ENCODE measurements at regions not wholly inside any gene's neighbourhood (a gene's known extent, or its start where the extent isn't known, plus 50 kb on each side); places are given as distances from the start of the nearest gene placed in this dataset.
"Not testable (repeated sequence)": the region's sequence is repeated elsewhere in the genome, so short reads cannot be mapped to it uniquely, and the experiment has no call there.

DNA sequence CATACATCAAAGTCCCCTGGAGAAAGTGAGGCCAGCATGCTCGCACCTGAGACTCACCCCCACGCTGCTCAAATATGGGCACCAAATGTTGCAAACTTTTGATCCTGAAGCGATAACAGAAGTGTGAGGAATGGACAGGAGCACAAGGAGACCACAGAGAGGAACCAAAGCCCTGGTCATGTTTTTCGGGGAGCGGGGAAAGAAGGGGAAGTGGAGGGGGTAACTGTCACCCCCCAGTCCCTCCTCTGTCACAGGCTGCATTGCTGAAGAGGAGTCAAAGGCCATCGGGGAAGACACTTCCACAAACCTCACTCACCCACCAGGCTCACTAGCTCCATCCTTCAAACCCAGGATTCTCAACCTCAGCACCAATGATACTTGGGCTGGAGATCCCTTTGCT, 182.4 kb downstream of the UACA start:
- H3K27ac ChIP-seq (ENCODE audit: low read depth, low read length): no peak overlapping the region
- 57 to 84% (median 59%) methylated on average over 6 of the region's 6 CpGs for WGBS, 3 donors

DNA sequence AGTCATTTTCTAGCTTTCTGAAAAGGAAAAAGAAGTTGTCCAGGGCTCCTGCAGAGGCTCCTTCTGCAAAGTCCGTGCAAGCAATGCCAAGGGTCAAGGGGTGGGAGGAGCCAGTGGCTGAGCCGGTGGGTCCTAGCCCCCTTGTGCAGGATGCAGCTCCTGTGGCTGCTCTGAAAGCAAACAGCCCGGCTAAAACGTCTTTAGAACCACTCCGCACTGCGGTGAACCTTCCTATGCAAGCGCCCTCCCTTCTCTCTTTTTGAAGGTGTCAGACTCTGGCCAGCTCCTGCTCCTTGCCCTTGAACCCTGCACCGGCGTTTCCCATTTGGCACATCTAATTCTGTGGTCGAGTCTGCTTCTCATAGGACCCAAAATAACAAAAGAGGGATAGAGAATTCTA, 183.1 kb downstream of the UACA start:
- no peak overlapping the region for H3K27ac ChIP-seq (ENCODE audit: low read depth, low read length)
- 50 to 69% (median 68%) methylated on average over 10 of the region's 10 CpGs for WGBS, 3 donors

DNA sequence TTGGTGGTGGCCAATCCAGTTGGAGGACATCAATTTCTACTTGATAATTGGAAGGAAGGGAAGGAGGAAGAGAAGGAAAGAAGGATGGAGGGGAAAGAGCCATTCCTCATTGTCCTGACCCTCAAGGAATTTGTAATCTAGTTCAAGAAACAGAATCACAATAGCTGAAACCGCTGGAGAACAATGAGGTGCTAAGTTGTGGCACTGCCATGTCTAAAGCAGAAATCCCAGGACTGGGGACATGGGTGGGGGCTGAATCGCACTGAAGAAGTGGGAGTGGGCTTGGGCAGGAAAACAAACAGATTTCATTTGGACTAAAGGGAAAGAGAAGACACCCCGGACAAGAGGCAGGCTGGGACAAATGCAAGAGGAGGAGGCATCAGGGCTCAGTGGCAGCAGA, 183.6 kb downstream of the UACA start:
- WGBS, 3 donors: 57 to 84% (median 83%) methylated on average over 3 of the region's 3 CpGs
- H3K27ac ChIP-seq (ENCODE audit: low read depth, low read length): no peak overlapping the region

DNA sequence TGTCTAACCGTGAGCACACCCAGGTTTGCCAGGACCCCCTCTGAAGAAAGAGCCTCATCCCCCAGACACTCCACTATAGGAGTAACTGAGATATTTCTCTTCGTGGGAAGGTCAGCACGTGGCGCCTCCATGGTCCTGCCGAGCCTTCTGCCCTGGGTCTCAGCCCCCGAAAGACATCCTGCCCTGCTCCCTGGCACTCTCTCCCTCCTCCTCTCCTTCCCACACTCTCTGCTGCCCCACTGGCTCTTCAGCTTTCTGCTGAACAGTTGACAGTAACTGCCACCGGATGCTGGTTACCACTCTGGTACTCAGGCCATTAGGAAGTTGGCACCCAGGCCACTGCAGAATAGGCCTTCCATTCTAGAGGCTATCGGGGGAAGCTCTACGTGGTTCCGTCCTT, 185.2 kb downstream of the UACA start:
- H3K27ac ChIP-seq (ENCODE audit: low read depth, low read length): no peak overlapping the region
- WGBS, 3 donors: 89 to 97% (median 97%) methylated on average over 10 of the region's 10 CpGs

DNA sequence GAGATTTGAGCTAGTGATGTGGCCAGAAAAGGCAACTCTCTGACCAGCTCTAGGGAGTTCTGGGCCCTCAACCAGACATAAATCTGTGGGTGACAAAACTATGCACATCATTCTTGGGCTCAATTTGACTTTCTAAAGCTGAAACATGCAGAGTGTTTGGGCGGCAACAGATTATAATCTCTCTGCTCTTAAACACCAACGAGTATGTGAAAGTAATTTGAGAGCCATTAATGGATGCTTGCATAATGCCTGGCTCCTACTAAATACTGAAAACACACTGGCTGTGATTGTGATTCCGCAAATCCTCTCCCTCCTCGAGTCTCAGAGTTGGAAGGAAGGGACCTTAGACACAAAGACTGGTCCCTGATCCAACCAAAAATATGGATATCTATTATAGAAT, 186.7 kb downstream of the UACA start:
- 49 to 56% (median 55%) methylated on average over 4 of the region's 4 CpGs for WGBS, 3 donors
- no peak overlapping the region for H3K27ac ChIP-seq (ENCODE audit: low read depth, low read length)

DNA sequence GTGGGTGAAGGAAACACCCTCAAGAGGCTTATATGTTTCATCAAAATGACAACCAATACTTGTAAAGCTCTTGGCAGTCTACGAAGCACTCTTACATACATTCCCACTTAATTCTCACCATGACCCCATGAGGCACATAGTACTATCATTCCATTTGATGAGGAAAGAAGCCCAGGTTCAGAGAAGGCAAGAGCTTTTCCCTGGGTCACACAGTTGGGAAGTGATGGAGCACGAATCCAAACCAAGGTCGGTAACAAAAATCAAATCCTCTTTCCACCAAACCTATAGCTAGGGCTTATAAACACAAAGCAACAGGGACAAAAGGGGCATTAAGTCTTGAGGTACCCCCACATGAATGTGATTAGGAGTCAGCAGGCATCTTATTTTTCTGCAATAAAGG, 187.1 kb downstream of the UACA start:
- 84 to 93% (median 88%) methylated on average over 3 of the region's 3 CpGs for WGBS, 3 donors
- no peak overlapping the region for H3K27ac ChIP-seq (ENCODE audit: low read depth, low read length)

DNA sequence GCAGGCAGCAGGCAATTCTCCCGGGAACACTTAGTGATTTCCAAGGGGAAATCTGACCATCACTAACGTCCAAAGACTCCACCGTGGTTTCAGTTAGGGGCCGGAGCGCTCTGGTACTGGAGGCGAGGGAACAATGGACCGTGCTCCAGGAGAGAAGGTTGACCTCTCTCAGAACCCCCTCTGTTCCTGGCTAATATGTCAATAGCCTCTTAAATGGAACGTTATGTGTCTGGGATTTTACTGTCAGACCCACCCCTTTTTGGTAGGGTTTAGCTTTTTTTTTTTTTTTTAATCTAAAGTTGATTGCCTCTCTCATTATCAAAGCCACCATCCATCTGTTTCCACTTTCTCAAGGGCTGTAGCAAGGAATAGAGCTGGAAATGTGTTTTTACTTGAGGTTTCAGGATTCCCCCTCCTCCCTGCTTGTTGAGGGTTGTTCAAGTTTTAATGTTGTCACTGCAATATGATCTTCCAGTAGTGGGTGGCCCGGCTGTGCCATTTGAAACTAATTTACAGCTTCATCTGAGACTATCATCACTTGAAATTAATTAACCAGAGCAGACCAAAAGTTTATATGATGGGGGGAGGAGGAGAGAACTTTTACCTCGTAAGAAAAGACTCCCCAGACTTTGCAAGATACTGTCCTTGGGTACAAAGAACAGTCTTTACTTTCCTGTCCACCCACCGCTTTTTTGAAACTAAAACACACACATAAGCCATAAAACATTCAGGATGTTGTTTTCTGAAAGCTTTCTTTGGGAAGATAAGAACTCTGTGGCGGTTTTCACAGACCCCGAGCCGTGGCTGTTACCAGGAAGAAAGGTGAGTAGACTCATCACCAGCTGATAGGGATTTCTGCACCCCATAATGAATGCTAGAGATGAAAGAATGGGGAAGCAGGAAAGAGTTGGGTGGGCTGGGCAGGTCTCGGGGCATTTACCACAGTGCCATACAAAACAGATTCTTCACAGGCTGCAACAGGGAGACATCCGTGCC, 187.8 kb downstream of the UACA start:
- H3K27ac ChIP-seq (ENCODE audit: low read depth, low read length): no peak overlapping the region
- WGBS, 3 donors: 53 to 58% (median 57%) methylated on average over 16 of the region's 16 CpGs

DNA sequence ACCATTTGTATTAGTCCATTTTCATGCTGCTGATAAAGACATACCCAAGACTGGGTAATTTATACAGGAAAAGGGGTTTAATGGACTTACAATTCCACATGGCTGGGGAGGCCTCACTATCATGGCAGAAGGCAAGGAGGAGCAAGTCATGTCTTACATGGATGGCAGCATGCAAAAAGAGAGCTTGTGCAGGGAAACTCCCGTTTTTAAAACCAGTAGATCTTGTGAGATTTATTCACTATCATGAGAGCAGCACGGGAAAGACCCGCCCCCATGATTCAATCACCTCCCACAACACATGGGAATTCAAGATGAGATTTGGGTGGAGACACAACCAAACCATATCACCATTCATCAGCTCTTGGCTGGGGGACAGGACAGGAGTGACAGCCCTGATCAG, 189.0 kb downstream of the UACA start:
- not testable (repeated sequence) for H3K27ac ChIP-seq (ENCODE audit: low read depth, low read length)
- WGBS, 3 donors: 79 to 83% (median 81%) methylated on average over 3 of the region's 3 CpGs

DNA sequence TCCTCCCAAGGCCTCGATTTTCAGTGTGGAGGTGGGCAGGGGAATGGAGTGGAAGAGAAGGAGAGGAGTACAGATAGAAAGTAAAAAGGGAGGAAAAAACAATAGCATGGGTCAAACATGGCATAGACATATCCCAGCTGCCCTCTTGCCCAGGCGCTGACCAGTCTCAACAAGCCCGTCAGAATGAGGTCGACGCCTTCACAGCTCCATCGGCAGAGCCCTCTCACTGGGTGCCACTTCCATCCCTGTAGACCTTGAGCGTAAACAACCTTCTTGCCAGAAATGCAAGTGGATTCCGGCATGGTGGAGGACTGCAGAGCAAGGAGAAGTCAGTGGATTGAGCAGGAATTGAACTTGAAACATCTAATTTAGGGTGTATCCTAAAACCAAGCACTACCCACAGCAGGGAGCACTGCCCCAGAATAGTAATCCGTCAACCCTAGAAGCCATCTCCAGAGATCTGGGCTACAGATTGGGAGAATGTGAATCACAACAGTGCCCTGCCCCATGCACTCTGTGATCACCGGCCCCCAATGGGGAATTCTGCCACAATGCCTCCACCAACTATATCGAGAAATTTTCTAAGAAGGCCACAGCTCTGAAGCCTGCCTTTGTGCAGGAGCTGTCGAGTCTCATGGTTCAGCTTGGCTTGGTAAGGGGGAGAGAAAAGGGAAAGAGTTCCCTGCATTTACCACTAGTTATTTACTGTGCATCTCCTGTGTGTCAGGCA, 190.1 kb downstream of the UACA start:
- H3K27ac ChIP-seq (ENCODE audit: low read depth, low read length): no peak overlapping the region
- 88 to 96% (median 96%) methylated on average over 12 of the region's 12 CpGs for WGBS, 3 donors

DNA sequence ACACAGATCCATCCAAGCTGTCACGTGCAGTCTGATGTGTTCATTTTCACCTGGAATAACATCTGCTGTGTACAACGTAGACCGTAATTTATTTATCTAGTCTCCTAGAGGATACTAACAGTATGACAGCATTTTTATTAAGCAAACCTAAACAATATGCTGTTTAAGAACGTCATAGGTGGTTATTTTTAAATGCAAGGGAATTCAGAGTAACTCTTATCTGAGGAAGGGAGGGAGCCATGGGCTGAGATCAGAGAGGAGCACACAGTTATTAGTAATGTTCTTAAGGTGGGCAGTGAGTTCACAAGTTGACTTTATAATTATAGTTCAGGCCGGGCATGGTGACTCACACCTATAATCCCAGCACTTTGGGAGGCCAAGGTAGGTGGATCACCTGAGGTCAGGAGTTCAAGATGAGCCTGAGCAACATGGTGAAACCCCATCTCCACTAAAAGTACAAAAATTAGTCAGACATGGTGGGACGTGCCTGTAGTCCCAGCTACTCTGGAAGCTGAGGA, 193.6 kb downstream of the UACA start:
- 73 to 81% (median 77%) methylated on average over 6 of the region's 6 CpGs for WGBS, 3 donors
- no peak overlapping the region for H3K27ac ChIP-seq (ENCODE audit: low read depth, low read length)

DNA sequence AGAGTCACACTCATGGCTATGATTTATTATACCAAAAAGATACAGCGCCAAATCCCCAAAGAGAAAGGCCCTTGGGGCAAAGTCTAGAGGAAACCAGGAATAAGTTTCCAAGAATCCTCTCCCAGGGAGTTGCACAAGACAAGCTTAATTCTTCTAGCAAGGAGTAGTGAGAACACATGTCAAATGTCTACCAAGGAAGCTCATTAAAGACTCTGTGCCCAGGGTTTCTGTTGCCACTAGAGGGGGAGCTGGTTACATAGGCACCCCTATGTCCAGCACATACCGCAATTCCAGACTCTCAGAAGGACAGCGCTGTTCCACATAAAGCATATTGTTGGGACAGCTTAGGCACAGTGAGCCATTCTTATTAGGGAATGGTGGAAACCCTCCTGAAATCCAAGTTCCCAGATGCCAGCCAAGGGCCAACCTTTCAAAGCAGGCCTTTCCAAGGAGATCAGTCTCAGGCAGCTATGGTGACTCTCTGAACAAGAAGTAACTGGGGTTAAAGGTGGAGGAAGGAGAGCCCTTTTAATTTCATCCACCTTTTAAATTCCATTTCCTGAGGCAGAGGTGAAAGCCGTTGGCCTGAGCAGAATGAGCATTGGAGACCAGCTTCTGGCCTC, 194.2 kb downstream of the UACA start:
- WGBS, 3 donors: 50 to 66% (median 54%) methylated on average over 4 of the region's 4 CpGs
- no peak overlapping the region for H3K27ac ChIP-seq (ENCODE audit: low read depth, low read length)

DNA sequence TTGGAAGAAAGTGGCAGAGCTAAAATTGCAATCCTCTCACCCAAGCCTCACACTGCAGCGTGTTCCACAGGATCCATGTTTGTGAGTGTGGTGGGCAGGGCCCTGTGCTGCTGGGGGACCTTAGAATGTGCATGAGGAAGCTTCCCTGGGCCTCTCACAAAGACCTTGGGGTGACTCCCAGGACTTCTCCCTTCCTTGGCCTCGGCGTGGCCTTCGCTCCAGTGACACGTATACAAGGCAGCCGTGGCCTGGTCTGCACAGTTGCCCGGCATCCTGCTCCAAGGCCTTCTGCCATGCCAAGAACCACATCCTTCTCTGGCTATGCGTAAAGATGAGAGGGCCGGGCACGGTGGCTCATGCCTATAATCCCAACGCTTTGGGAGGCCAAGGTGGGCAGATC, 196.4 kb downstream of the UACA start:
- H3K27ac ChIP-seq (ENCODE audit: low read depth, low read length): no peak overlapping the region
- WGBS, 3 donors: 79 to 86% (median 85%) methylated on average over 11 of the region's 11 CpGs

DNA sequence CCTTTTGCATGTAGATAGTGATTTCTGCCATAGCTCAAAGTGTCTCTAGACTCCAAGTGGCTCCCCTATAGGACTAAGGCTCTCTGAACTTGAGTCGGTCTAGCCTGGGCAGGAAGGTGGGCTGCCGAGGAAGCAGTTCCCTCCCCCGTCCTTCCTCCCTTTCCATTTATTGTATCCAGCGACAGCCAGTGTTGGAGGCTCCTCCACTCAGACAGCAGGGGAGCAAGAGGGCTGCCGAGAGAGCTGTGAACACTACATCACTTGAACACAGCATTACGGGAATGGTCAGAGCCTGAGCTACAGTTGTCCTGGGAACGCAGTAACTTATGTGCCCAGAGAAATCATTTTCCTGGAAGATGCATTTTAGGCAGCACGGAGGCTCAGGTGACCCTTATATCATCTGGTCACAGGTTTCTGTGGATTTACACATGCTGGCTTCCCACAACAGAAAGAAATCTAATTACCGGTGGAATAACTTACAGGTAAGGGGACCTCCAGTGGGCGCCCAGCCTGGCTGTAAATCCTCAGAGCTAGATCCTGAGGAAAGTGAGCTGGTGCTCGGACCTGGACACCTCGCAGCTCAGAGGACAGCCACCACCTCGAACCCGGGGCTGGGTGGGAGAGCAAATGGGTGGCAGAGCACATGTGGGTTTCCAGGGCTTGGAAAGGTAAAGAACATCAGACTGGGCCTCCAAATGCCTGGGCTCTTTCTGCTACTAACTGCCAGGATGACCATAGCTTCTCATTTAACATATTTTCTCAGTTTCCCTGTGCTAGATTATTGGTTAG, 197.1 kb downstream of the UACA start:
- no peak overlapping the region for H3K27ac ChIP-seq (ENCODE audit: low read depth, low read length)
- 55 to 57% (median 57%) methylated on average over 14 of the region's 14 CpGs for WGBS, 3 donors

DNA sequence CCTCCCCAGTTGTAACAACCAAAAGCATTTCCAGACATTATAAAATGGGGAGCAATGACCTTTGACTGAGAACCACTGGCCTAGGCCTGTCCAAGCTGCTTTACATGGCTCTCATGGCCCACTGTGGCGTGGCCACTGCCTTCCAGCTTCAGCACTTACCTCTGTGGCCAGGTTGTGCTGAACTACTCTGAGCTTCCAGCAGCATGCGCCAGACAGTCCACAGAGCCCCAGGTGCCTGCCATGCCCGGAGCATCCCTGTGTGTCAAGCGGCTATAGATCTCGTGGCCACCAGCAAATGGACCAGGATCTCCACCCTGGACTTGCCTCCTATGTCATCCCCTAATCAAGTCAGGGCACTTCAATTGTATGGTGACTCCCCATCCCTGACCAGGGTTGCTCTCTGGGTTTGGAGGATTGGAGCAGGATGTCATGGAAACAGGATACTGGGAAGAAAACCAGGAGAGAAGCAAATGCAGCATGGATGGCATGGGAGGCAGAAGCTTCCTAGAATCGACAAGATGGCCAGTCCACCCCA, 199.7 kb downstream of the UACA start:
- H3K27ac ChIP-seq (ENCODE audit: low read depth, low read length): no peak overlapping the region
- WGBS, 3 donors: 82 to 99% (median 96%) methylated on average over 6 of the region's 6 CpGs

DNA sequence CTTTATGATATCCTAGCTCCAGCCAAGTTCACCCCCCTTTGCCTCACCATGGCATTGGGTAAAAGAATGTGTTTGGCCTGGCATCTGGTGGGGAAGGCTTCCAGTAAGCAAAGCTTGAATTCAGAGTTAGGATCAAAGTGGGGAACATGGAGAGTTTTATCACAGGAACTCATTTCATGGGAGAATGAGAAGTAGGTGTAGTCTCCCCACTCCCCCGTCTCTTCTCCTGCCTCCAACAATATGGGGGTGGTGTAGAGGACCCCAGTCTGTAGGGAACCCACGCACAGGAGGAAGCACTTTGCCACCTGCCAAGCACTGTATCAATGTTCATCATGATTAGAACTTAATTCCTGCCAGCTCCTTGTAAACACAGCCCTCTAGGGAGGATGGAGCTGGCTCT, 200.5 kb downstream of the UACA start:
- 70 to 78% (median 71%) methylated on average over 2 of the region's 2 CpGs for WGBS, 3 donors
- H3K27ac ChIP-seq (ENCODE audit: low read depth, low read length): no peak overlapping the region

DNA sequence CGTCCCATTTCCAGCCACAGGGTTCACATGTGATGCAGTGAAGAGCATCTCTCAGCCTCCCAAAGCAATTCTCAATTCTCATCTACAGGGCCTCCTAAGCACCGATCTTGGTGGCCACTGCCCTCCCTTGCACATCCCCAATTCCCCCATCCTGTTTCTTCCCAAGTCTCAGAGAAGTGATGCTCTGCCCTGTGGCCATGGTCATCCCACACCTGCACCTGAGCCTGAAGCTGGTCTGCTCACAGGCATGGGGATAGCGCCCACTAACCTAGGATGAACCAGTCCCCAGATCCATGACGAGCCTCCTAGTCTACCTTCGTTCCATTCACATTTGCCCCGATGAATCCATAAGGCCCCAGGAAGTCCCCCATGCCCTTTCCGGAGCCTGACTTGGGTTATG, 201.5 kb downstream of the UACA start:
- WGBS, 3 donors: 90 to 94% (median 94%) methylated on average over 7 of the region's 7 CpGs
- no peak overlapping the region for H3K27ac ChIP-seq (ENCODE audit: low read depth, low read length)

DNA sequence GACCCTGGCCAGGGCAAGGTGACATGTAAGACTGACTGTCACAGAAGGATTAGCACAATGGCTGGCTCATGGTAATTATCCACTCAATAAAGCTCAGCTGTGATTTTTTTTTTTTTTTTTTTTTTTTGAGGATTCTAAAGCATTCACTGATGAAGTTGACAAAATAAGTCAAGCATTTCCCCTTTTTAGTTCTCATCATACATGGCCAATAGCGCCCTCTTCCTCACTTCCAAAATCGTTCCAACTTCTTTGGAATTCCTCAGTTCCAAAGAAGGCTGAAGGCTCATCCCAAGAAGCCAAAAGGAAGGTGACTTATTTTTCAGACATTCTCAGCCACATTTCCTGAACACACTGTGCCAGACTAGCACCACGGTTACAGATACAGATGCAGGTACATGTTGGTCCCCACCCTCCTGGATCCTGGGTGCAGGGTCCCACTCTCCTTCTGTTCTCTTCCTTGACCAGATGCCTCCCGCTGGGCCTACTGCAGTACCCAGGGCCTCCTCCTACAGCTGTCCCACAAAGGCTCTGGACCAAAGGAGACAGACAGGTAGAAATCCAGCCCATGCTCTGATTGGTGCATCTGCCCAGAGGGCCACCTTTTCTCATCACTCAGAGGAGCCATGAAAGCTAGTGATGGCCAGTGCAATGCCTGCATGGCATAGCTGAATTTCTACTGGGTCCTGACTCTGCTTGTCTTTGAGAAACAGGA, 202.6 kb downstream of the UACA start:
- WGBS, 3 donors: 74 to 78% (median 77%) methylated on average over 4 of the region's 4 CpGs
- no peak overlapping the region for H3K27ac ChIP-seq (ENCODE audit: low read depth, low read length)

All from adipose tissue (tissue), 3 donors.